ENCODE measurements at regions not wholly inside any gene's neighbourhood (a gene's known extent, or its start where the extent isn't known, plus 50 kb on each side); places are given as distances from the start of the nearest gene placed in this dataset.

DNA sequence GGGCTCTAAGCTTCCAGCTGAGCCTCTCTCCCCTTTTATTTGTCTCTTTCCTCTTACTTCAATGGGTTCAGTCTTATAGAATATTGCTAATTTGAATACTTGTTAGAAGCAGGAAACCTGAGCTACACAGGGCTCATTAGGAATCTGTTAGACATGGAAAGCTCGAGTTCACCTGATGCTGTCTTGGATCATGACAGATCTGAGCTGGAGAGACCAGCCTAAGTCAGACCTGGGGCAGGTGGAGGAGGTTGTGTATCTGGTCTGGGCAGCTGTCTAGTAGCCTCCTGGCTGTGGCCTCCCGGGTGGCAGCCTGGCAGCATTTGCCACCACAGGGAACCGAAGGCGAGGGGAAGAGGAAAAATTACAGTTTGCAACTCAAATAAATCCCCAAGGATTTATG lies 185.9 kb downstream of the ICOS start:
- TF ChIP-seq, protein P1, sequence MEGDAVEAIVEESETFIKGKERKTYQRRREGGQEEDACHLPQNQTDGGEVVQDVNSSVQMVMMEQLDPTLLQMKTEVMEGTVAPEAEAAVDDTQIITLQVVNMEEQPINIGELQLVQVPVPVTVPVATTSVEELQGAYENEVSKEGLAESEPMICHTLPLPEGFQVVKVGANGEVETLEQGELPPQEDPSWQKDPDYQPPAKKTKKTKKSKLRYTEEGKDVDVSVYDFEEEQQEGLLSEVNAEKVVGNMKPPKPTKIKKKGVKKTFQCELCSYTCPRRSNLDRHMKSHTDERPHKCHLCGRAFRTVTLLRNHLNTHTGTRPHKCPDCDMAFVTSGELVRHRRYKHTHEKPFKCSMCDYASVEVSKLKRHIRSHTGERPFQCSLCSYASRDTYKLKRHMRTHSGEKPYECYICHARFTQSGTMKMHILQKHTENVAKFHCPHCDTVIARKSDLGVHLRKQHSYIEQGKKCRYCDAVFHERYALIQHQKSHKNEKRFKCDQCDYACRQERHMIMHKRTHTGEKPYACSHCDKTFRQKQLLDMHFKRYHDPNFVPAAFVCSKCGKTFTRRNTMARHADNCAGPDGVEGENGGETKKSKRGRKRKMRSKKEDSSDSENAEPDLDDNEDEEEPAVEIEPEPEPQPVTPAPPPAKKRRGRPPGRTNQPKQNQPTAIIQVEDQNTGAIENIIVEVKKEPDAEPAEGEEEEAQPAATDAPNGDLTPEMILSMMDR (IDR thresholded peaks at IDR 0.05; ENCODE audit: low read depth, low read length, missing control alignments), result no peak
- no peak overlapping the region for H3K4me3 ChIP-seq (replicated peaks; ENCODE audit: low read depth, low read length)
- no peak for DNase-seq (ENCODE audit: extremely low read depth, low read depth)

DNA sequence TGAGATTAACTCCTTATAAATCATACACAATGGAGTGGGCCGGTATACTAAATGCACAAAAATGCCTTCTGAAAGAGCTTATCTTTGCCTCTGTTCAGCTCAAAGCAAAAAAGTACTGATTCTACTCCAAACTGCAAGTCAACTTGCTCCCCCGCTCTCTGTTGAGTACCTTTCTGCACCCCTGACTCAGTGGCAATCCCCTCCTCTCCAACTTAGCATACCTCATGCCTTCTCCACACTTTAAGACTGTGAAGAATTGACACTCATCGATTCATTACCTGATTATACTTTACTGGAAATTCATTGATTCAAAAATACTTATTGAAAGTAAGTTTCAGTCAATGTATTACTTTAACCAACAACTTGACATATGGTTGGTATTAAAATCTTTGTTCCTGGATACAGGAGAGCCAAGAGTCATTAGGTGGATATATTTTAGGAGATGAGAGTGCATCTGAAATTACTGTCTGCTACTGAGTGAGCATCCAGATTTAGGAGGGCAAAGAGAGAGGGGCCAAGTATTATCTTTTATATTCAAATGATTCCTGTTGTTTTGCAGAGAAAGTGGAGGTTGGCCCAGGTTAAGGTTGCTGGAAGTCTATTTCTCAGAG lies 187.7 kb downstream of the ICOS start:
- DNase-seq (ENCODE audit: extremely low read depth, low read depth), result no peak
- TF ChIP-seq, protein P1 (IDR thresholded peaks at IDR 0.05; ENCODE audit: low read depth, low read length, missing control alignments), result no peak
- H3K4me3 ChIP-seq (replicated peaks; ENCODE audit: low read depth, low read length), result no peak overlapping the region

DNA sequence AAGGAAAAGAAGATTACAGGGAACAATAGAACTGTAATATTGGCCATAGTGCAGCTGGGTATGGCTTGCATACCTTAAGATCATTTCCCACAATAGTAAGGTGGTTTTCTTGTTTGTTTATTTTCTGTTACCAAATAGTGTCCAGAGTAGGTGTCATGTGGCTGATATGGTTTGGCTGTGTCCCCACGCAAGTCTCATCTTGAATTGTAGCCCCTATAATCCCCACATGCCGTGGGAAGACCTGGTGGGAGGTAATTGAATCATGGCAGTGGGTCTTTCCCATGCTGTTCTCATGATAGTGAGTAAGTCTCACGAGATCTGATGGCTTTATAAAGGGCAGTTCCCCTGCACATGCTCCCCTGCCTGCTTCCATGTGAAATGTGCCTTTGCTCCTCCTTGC lies 190.1 kb downstream of the ICOS start:
- no peak for DNase-seq (ENCODE audit: extremely low read depth, low read depth)
- no peak overlapping the region for H3K4me3 ChIP-seq (replicated peaks; ENCODE audit: low read depth, low read length)
- TF ChIP-seq, protein P1 (IDR thresholded peaks at IDR 0.05; ENCODE audit: low read depth, low read length, missing control alignments), result no peak

DNA sequence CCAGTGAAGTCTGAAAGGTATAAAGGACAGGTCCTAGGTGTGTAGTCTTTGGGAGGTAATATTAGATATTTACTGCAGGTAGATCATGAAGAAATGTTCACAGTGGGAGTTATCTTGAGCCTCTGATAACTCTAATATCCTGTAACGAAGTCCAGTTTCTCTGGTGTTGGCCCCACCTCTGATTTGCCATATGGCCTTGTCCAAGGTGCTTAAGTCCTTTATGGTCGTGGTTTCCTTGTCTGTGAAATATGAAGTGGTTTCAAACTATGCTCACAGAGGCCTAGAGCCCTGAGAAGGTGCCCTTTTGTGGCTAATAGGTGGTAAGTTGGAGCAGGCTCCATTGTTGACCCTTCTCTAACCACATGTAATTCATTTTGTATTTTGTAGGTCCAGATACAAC lies 190.7 kb downstream of the ICOS start:
- TF ChIP-seq, protein P1 (IDR thresholded peaks at IDR 0.05; ENCODE audit: low read depth, low read length, missing control alignments), result no peak
- no peak for DNase-seq (ENCODE audit: extremely low read depth, low read depth)
- H3K4me3 ChIP-seq (replicated peaks; ENCODE audit: low read depth, low read length), result no peak overlapping the region

DNA sequence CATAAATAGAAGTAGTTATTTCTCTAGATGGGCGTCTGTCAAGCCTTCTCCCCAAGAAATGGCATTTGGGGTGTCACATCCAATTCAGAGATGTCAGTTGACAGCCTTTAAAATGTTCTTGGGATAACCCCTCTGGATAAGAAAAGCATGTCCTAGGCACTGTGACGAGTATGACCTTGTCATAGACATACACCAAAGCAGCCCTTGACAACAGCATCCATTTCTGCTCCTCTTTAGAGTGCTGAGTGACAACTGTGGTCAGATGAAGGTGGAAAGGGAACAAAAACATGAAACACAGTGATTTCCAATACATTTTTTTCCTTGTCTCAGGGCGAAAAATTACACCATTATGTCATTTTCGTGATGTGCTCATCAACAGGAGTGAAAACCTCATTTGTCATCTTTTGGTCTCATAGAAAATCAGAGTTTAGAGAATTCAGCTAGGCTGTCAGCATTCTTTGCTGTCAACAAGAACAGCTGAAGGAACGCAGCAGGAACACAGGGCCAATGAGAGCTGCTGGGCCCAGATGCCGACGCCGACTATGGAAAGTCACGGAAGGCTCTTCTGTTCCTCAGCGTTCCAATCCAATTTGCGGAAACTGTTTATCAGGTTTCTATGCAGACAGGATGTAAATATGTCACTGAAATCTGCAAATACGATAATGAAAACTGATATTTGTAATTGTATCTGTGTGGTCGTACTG lies 193.2 kb downstream of the ICOS start:
- TF ChIP-seq, protein P1 (IDR thresholded peaks at IDR 0.05; ENCODE audit: low read depth, low read length, missing control alignments), result no peak
- no peak overlapping the region for H3K4me3 ChIP-seq (replicated peaks; ENCODE audit: low read depth, low read length)
- DNase-seq (ENCODE audit: extremely low read depth, low read depth), result no peak

DNA sequence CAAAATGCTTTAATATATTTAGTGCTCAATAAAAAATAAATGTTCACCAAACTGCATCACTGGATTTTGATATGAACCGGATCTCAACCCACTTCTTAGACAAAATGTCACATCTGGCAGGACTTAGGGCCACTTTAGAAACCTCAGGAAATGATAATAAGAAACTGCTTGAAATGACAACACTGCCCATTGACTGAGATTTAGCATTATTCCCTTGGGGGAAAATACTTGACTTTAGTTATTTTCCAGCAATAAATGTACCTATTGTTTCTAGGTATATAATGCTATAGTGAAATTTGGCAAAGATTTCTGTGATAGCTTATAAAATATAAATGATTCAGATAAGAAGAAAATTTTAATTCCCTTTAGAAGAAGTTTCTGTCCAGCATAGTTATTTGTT lies 195.1 kb downstream of the ICOS start:
- no peak for DNase-seq (ENCODE audit: extremely low read depth, low read depth)
- TF ChIP-seq, protein P1 (IDR thresholded peaks at IDR 0.05; ENCODE audit: low read depth, low read length, missing control alignments), result no peak
- no peak overlapping the region for H3K4me3 ChIP-seq (replicated peaks; ENCODE audit: low read depth, low read length)

All from HFF-Myc (cell line).